Left lung (tissue), 4 donors: ENCODE measurements at regions not wholly inside any gene's neighbourhood (a gene's known extent, or its start where the extent isn't known, plus 50 kb on each side); places are given as distances from the start of the nearest gene placed in this dataset.

ENCODE experiments used
- ATAC-seq: fragments of 200-7000 bp; cut with Tn5 transposase; one replicate; pipeline ENCODE4 v1.9.1; 2020; ENCODE audit warnings: moderate library complexity
- DNase-seq, 4 donors: peaks; one replicate each; pipeline ENCODE4 v3.0.0-alpha.2; 2013 to 2020
- H3K27ac ChIP-seq, 2 donors: fragments of 200-600 bp; sonication (generic) in 1 of 2; one replicate each; pipeline versions ENCODE4 v1.5.0 to v1.8.0; 2020 to 2021
- H3K27me3 ChIP-seq, 2 donors: fragments of 200-600 bp; sonication (generic) in 1 of 2; one replicate each; pipeline versions ENCODE4 v1.5.0 to v1.8.0; 2020 to 2021
- H3K36me3 ChIP-seq, 2 donors: fragments of 200-600 bp; sonication (generic) in 1 of 2; one replicate each; pipeline versions ENCODE4 v1.5.0 to v1.8.0; 2020 to 2021
- H3K4me1 ChIP-seq, 2 donors: fragments of 200-600 bp; one replicate each; pipeline ENCODE4 v1.8.0; 2021
- H3K4me3 ChIP-seq, 2 donors: fragments of 200-600 bp; sonication (generic) in 1 of 2; one replicate each; pipeline versions ENCODE4 v1.5.0 to v1.8.0; 2020 to 2021; ENCODE audit warnings: mild to moderate bottlenecking in 1 of 2
- H3K9me3 ChIP-seq, 2 donors: fragments of 200-600 bp; sonication (generic) in 1 of 2; one replicate each; pipeline versions ENCODE4 v1.5.0 to v1.8.0; 2020 to 2021
- intact Hi-C, 2 donors: fragments of 100-400 bp; cut with DNase I; formaldehyde crosslinking; loops; one replicate each; pipeline versions ENCODE4 v1.11.2 to v1.14.2; 2022
- TF ChIP-seq, protein P1 (sequence below), 2 donors: fragments of 200-600 bp; sonication (generic) in 1 of 2; IDR thresholded peaks; one replicate each; pipeline versions ENCODE4 v1.5.0 to v1.8.0; 2021; ENCODE audit warnings: antibody characterized with exemption in 2 of 2
- donor health status: DM: no; HTN: yes; CAD: no.
- donor health status: DM: no; HTN: no; CAD: no.

DNA sequence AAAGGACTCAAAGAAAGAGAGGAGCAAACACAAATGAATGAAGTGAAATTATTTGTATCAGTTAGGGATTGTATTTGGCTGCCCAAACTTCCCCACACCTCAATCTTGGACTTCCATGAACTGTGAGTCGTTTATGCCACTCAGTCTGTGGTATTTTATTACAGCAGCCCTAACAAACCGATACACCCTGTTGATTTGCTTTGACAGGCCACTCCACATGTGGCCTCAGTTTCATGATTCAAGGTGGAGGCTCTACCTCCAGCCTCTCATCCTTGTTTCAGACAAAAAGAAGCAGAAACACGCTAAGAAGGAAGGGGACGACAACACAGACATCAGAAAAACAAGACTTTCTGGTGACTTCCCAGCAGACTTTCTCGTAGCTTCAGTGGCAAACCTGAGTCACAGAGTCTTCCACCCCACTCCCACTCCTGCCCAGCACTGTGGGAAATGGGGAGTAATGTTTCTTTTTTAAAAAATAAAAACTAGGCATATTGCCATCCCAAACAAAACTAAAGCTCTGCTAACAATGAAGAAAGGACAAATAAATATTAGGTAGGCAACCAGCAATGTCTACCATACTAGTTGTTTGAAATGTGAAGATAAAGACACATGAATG lies 52.2 kb upstream of the ABCA1 start:
- Histone ChIP-seq H3K27ac (no peak overlapping the region), H3K36me3 (no peaks in the 10 kb centered on the region), H3K27me3 (no peaks in the 10 kb centered on the region), H3K4me3 (no peak overlapping the region), H3K9me3 (no peaks in the 10 kb centered on the region), H3K4me1 (no peaks in the 10 kb centered on the region)
- intact Hi-C loops = no loop called here
- TF ChIP-seq, protein P1, sequence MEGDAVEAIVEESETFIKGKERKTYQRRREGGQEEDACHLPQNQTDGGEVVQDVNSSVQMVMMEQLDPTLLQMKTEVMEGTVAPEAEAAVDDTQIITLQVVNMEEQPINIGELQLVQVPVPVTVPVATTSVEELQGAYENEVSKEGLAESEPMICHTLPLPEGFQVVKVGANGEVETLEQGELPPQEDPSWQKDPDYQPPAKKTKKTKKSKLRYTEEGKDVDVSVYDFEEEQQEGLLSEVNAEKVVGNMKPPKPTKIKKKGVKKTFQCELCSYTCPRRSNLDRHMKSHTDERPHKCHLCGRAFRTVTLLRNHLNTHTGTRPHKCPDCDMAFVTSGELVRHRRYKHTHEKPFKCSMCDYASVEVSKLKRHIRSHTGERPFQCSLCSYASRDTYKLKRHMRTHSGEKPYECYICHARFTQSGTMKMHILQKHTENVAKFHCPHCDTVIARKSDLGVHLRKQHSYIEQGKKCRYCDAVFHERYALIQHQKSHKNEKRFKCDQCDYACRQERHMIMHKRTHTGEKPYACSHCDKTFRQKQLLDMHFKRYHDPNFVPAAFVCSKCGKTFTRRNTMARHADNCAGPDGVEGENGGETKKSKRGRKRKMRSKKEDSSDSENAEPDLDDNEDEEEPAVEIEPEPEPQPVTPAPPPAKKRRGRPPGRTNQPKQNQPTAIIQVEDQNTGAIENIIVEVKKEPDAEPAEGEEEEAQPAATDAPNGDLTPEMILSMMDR (IDR thresholded peaks at IDR 0.05) = no peak
- DNase-seq (no peak), ATAC-seq (no peak)

DNA sequence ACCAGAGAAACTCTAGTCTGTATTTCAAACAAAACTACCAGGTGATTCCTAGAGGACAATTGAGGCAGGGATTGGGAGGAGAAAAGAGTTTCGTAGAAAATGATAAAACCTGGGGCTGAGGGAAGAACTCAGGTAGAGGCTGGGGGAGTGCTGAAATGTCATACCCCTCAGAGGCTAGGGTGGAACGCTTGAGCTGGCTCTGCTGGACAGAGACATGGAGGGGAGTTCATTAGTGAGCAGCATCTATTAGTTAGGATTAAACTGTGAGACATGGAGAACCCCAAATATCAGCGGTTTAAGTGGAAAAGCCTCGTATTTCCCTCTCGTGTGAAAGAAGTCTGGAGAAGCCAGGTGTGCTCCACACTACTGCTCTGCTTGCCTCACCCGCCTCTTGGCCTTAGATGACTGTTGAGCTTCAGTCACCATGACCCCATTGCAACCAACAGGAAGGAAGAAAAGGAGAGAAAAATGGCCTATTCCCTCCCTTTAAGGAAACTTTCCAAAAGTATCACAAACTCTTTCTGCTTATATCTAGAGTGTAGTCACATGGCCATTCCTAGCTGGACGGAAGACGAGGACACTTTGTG lies 53.7 kb upstream of the ABCA1 start:
- Histone ChIP-seq H3K27me3 (no peaks in the 10 kb centered on the region), H3K9me3 (no peaks in the 10 kb centered on the region), H3K27ac (no peak overlapping the region), H3K4me3 (no peak overlapping the region), H3K4me1 (no peaks in the 10 kb centered on the region), H3K36me3 (no peaks in the 10 kb centered on the region)
- DNase-seq = no peak
- ATAC-seq = no peak
- TF ChIP-seq, protein P1 (IDR thresholded peaks at IDR 0.05) = no peak
- intact Hi-C loops = no loop called here

DNA sequence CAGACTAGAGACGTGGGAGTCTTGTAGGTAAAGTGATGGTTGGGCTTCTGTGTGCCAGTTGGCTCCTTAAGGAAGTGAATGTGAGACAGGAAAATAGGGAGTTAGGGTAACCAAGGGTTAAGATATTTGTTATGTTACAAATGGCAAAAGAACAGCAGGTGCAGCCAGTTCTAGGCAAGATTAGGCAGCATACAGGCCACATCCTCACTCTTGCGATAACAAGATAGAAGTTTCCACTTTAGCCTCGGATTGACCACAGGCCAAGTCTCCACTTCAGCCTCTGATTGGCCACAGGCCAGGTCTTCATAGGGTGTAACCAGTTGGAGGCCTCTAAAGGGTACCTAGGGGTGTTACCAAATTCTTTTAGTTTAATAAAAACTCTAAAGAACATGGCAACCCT lies 54.6 kb upstream of the ABCA1 start:
- no peak for DNase-seq
- Histone ChIP-seq H3K36me3 (no peaks in the 10 kb centered on the region), H3K9me3 (no peaks in the 10 kb centered on the region), H3K4me3 (no peak overlapping the region), H3K27ac (no peak overlapping the region), H3K27me3 (no peaks in the 10 kb centered on the region), H3K4me1 (no peaks in the 10 kb centered on the region)
- TF ChIP-seq, protein P1 (IDR thresholded peaks at IDR 0.05) = no peak
- no peak for ATAC-seq
- intact Hi-C loops = no loop called here

DNA sequence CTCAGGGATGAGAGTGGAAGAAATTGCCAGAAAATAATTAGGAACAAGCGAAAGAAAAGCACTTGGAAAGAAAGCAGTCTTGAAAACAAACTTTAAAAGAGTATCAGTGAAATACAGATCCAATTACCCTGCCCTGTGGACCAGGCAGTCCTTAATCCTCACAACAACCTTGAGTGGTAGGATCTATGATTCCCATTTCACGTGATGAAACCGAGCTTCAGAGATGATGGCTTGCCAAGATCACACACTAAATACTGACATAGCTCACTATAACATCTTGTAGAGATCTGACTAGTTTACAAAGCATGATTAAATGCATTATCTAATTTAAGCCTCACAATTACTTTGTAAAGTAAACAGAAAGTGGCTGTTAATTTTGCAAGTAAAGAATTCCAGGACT lies 55.5 kb upstream of the ABCA1 start:
- Histone ChIP-seq H3K36me3 (no peaks in the 10 kb centered on the region), H3K27me3 (no peaks in the 10 kb centered on the region), H3K9me3 (no peaks in the 10 kb centered on the region), H3K4me3 (no peak overlapping the region), H3K27ac (no peak overlapping the region), H3K4me1 (no peaks in the 10 kb centered on the region)
- TF ChIP-seq, protein P1 (IDR thresholded peaks at IDR 0.05) = no peak
- intact Hi-C loops = no loop called here
- DNase-seq (no peak), ATAC-seq (no peak)

DNA sequence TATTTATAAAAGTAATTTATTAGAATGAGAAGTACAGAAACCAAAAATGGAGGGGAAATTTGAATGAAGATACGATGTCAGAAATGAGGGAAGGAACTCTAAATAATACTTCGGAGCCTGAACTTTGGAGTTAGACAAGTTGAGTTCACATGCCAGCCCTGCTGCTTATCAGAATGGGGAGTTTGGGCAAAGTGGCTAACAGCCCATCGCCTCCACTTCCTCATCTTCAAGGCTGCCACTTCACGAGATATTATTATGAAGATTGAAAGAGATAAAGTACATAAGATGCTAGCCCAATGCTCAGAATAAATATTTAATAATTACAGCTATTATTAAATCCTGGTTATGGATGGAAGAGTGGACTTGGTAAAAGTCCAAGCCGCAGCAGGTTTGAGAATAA lies 56.2 kb upstream of the ABCA1 start:
- Histone ChIP-seq H3K27me3 (no peaks in the 10 kb centered on the region), H3K27ac (no peak overlapping the region), H3K36me3 (no peaks in the 10 kb centered on the region), H3K4me3 (no peak overlapping the region), H3K9me3 (no peaks in the 10 kb centered on the region), H3K4me1 (peaks cover 0 to 2% of the 10 kb centered on the region in 2 donors)
- TF ChIP-seq, protein P1 (IDR thresholded peaks at IDR 0.05) = no peak
- no peak for ATAC-seq
- no peak for DNase-seq
- intact Hi-C loops = no loop called here
